Activated CD8-positive, alpha-beta memory T cell treated with anti-CD3 and anti-CD28 coated beads, Interleukin-2, amount 10 ng/mL, durations not matched to agents 7 days and 5 days (primary cell): ENCODE measurements at regions not wholly inside any gene's neighbourhood (a gene's known extent, or its start where the extent isn't known, plus 50 kb on each side); places are given as distances from the start of the nearest gene placed in this dataset.

ENCODE experiments used
- ATAC-seq: fragments of 150-1000 bp; cut with Tn5 transposase; one replicate; pipeline ENCODE4 v1.10.0; 2021; ENCODE audit warnings: moderate library complexity
- CTCF ChIA-PET: fragments of 350-600 bp; sonication (Branson Sonifier 250); formaldehyde crosslinking; loops from one replicate; lab custom pipeline; 2021; ENCODE audit warnings: antibody characterized with exemption; lab: Charles Lee
- DNase-seq: peaks from one replicate; pipeline ENCODE4 v3.0.0-alpha.2; 2020
- H3K27ac Mint-ChIP-seq: one replicate; pipeline ENCODE4 v1.8.0; 2021; ENCODE audit warnings: mild to moderate bottlenecking, mixed read lengths
- H3K27me3 Mint-ChIP-seq: one replicate; pipeline ENCODE4 v1.8.0; 2021; ENCODE audit warnings: mixed read lengths
- H3K36me3 Mint-ChIP-seq: one replicate; pipeline ENCODE4 v1.8.0; 2021; ENCODE audit warnings: mild to moderate bottlenecking, mixed read lengths
- H3K4me1 Mint-ChIP-seq: one replicate; pipeline ENCODE4 v1.8.0; 2021; ENCODE audit warnings: mixed read lengths
- H3K4me3 Mint-ChIP-seq: one replicate; pipeline ENCODE4 v1.8.0; 2021; ENCODE audit warnings: mild to moderate bottlenecking, moderate library complexity, mixed read lengths
- H3K9me3 Mint-ChIP-seq: one replicate; pipeline ENCODE4 v1.8.0; 2022; ENCODE audit warnings: low read depth, mixed read lengths

DNA sequence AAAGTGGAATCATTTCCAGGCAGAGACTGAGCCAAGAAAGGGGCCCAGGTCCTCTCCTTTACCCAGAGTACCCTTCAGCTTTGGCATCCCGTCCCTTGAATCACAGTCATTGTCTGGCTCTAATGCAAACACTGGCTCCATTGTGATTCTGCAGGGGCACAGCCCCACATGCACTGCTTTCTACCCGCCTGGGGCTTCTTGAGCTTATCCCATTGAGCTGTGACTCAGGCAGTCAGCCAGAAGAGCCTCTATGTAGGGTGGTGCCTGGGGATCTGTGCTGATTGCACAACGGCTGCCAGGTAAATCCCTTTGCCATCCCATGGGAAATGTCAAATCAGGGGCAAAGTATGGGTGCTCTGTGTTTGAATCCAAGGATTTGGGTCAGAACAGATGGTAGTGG, 88.9 kb downstream of the RASSF10 start:
- CTCF ChIA-PET: no interaction called here
- no peak for DNase-seq
- no peaks in the 10 kb centered on the region for H3K9me3 Mint-ChIP-seq
- no peaks in the 10 kb centered on the region for H3K36me3 Mint-ChIP-seq
- no peak overlapping the region for H3K4me3 Mint-ChIP-seq
- H3K27ac Mint-ChIP-seq: no peak overlapping the region
- ATAC-seq: no peak
- H3K4me1 Mint-ChIP-seq: no peaks in the 10 kb centered on the region
- peaks cover 14% of the 10 kb centered on the region for H3K27me3 Mint-ChIP-seq

DNA sequence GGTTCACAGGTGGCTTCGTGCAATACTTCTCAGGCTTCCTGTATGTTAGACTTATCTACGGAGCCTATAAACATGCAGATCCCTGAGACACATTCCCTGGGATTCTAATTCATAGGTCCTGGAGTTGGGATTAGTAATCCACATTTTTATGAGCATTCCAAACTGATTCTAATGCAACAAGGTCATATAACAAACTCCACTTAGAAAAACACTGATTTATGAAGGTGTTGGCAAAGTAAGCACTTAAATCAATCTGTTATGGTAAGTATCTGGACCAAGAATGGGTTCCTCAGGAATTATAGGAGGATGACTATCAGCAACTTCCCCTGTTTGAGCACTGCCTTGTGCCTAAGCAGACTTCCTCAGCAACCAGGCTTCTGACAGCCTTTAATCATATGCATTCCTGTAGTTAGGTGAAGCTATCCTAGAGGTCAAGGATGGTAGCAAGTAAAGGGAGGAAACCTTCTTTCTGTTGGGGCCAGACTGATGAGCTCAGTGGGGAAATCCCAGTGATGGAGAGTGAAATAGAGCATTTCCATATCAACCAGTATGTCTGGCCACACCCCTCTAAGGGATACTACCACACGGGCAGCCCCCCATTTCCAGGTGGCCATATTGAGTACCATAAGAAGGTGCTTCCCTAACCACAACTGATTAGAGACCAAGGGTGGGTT, 89.6 kb downstream of the RASSF10 start:
- H3K27ac Mint-ChIP-seq: no peak overlapping the region
- no peaks in the 10 kb centered on the region for H3K9me3 Mint-ChIP-seq
- ATAC-seq (no peak), DNase-seq (no peak)
- peaks cover 15% of the 10 kb centered on the region for H3K27me3 Mint-ChIP-seq
- no peaks in the 10 kb centered on the region for H3K4me1 Mint-ChIP-seq
- CTCF ChIA-PET: no interaction called here
- no peaks in the 10 kb centered on the region for H3K36me3 Mint-ChIP-seq
- no peak overlapping the region for H3K4me3 Mint-ChIP-seq

DNA sequence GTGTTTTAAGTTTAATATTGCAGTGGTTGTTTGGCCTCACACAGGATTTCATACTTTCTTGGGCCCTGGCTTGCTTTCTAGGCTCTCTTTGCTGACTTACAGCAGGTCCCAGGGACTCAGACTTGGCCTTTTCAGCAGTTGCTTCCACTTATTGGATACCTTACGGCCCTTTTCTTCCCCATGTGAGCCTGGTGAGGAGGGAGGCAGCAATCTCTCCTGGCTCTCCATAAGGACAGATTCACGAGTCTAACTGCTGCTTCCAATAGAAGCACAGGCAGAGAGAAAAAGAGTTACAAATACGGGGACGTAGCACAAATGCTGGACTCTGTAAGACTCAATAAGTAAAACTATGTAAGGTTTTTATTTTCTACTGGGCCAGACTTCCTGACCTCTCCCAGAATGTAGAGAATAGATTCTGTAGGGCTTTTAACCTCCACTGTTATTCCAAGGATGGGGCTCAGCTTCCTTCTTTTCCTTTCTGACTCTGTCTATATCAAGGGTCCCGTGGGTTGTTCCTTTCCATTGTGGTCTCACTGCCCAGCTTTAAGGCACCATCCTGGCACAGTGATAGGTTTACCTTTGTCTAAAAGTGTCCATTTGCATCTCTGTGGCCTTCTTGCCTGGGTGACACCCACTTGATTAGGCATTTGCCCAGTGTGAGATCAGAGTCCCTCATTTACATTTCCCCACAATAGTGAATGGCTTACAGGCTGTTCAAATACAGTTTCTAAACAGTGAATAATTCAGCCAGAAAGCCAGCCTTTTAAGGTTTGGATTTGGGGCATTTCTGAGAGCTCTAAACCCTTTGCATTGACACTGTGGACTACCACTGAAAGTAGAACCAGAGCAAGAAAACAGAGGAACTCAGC, 92.8 kb downstream of the RASSF10 start:
- Mint-ChIP-seq H3K27ac (no peak overlapping the region), H3K9me3 (no peaks in the 10 kb centered on the region), H3K27me3 (peaks cover 26% of the 10 kb centered on the region), H3K4me1 (no peaks in the 10 kb centered on the region), H3K36me3 (no peaks in the 10 kb centered on the region), H3K4me3 (no peak overlapping the region)
- ATAC-seq (no peak), DNase-seq (no peak)
- CTCF ChIA-PET: no interaction called here

DNA sequence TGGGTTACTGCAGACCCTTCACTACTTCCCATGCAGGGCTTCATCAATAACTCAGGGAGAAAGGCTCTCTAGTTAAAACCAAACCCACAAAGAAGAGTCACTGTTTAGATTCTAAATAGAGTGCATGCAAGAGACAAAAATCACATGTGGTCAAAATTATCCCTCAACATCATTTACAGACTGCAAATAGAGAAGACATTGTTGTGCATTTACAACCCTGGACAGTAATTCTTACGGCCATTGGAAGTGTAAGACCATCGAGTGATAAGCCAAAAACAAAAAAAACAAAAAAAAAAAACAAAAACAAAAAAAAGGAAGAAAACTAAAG, 93.4 kb downstream of the RASSF10 start:
- H3K4me3 Mint-ChIP-seq: no peak overlapping the region
- CTCF ChIA-PET: no interaction called here

DNA sequence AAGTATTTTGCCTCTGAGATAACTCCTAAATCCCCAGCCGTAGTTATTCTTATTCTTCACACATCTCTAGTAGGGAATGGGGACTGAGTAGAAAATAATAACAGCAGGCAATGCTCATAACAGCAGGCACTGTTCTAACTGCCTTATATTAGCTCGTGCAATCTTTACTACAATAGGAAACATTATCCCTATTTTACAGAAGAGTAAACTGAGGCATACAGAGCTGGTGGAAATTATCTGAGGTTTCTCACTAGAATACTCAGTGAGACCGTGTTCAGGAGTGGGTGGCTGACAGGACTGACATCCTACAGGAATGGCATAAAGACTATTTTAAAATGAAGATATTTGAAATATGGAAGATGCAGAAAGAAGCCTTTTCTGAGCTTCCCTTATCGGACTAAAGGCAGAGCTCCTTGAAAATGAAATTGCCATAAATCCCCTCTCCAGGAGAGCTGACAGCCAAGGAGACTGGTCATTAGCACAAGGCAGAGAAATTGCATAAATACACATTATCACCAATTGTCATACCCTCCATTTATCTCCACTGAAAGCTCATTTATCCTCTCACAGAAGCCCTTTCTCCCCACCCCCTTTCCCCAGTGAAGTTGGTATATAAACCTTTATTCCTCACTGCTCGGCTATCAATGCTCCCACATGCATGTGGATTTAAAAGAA, 93.9 kb downstream of the RASSF10 start:
- H3K27ac Mint-ChIP-seq: no peak overlapping the region
- H3K9me3 Mint-ChIP-seq: no peaks in the 10 kb centered on the region
- no peak overlapping the region for H3K4me3 Mint-ChIP-seq
- H3K36me3 Mint-ChIP-seq: no peaks in the 10 kb centered on the region
- ATAC-seq (no peak), DNase-seq (no peak)
- no peaks in the 10 kb centered on the region for H3K4me1 Mint-ChIP-seq
- peaks cover 23% of the 10 kb centered on the region for H3K27me3 Mint-ChIP-seq
- CTCF ChIA-PET: no interaction called here

More for the DNA sequence above, 93.4 kb downstream of the RASSF10 start:
- H3K27me3 Mint-ChIP-seq: peaks cover 24% of the 10 kb centered on the region
- H3K36me3 Mint-ChIP-seq: no peaks in the 10 kb centered on the region
- no peaks in the 10 kb centered on the region for H3K4me1 Mint-ChIP-seq
- DNase-seq: no peak
- H3K27ac Mint-ChIP-seq: no peak overlapping the region
- no peaks in the 10 kb centered on the region for H3K9me3 Mint-ChIP-seq
- ATAC-seq: no peak

DNA sequence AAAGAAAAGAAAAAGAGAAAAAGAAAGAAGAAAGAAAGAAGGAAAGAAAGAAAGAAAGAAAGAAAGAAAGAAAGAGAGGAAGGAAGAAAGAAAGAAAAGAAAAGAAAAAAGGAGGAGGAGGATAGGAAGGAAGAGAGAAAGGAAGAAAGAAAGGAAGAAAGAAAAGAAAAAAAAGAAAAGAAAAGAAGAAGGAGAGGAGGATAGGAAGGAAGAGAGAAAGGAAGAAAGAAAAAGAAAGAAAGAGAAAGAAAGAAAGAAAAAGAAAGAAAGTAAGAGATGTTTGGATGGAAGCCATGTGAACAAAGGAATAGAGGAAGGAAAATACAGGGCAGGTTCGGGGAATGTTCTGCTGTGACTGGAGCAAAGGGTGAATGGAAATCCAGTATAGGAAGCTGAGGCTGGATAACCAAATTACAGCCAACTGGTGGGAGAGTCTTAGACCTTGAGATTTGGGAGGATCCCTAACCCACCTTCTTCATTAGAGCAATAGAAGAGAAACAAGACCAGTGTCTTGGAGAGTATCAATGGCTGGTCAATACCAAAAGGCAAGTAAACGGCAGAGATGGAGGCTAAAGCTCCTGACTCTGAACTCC, 94.9 kb downstream of the RASSF10 start:
- Mint-ChIP-seq H3K27me3 (peaks cover 30% of the 10 kb centered on the region), H3K27ac (no peak overlapping the region), H3K4me3 (no peak overlapping the region), H3K4me1 (no peaks in the 10 kb centered on the region), H3K9me3 (peaks cover 4% of the 10 kb centered on the region), H3K36me3 (peaks cover 1% of the 10 kb centered on the region)
- ATAC-seq: no peak
- CTCF ChIA-PET: no interaction called here
- DNase-seq: no peak

DNA sequence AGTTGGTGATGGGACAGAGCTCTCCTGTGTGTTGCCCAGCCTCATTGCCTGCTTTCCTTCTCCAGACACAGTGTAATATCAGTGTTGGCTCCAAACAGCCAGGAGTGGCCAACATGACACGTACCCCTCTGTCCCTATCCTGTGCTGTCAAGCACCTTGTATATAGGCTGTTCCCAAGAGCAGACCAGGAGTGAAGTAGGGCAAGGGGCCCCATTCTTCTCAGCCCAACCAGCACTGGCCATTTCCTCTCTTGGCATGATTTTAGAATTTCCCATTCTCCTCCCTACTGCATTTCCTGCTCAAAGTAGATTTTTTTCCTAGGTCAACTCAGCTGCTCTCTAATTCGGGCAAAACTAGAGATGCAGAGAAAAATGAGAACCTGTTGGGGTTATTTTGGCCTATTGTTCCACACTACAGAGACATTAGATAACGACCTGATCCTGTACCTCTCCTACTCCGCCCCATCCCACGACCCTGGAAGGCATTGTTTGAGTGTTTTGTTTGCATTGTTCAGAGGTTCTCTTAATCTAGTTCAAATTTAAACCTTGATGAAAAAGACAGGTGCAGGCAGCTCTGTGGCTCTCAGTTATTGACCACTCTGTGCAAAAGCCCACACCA, 95.6 kb downstream of the RASSF10 start:
- DNase-seq (no peak), ATAC-seq (no peak)
- peaks cover 31% of the 10 kb centered on the region for H3K27me3 Mint-ChIP-seq
- peaks cover 4% of the 10 kb centered on the region for H3K9me3 Mint-ChIP-seq
- H3K4me3 Mint-ChIP-seq: no peak overlapping the region
- no peaks in the 10 kb centered on the region for H3K4me1 Mint-ChIP-seq
- no peak overlapping the region for H3K27ac Mint-ChIP-seq
- CTCF ChIA-PET: no interaction called here
- peaks cover 1% of the 10 kb centered on the region for H3K36me3 Mint-ChIP-seq

DNA sequence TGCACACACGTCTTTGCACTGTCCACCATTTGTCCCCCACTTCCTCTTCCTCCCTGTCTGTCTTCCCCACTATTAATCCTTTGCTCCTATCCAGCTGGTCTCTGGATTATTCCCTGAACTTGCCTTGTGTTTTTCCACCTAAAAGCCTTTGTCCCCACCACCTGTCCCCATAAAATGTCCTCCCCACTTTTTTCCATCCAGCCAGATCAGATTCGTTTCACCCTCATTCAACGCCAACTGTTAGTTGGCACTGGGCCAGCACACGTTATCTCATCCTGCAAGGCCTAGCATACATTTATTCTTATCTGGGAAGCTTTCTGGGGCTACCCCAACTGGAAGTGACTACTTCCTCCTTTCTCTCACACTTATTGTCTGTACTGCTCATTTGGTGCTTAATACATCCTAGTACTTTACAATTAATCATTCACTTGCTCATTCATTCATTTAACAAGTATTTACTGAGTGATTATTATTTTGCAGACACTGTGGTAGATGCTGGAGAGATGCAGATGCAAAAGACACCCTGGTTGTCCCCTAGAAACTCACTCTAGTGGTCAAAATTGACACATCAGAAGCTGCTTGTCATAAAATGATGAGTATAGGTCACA, 96.2 kb downstream of the RASSF10 start:
- Mint-ChIP-seq H3K4me3 (no peak overlapping the region), H3K4me1 (no peaks in the 10 kb centered on the region), H3K36me3 (peaks cover 1% of the 10 kb centered on the region), H3K9me3 (peaks cover 4% of the 10 kb centered on the region), H3K27ac (no peak overlapping the region), H3K27me3 (peaks cover 31% of the 10 kb centered on the region)
- ATAC-seq (no peak), DNase-seq (no peak)
- CTCF ChIA-PET: no interaction called here

DNA sequence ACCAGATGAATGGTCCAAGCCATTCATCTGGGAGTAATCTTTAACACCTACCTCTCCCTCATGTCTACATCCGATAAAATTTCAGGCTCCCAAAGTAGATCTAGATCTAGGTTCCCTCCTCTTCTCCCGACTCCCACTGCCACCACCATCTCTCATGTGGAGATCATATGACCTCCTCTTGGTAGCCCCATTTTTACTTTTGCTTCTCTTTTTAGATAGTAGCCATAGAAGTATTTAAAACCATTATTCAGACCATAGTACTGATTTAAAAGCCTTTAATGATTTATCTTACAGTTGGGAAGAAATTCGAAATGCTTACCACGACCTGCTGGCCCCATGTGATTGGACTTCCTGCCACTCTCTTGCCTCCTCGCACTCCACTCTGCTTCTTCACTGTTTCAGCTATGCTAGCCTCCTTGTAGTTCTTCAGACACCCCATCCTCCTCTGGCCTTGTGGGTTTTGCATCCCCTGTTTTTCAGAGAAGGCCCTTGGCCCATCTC, 98.5 kb downstream of the RASSF10 start:
- ATAC-seq: no peak
- CTCF ChIA-PET: no interaction called here

DNA sequence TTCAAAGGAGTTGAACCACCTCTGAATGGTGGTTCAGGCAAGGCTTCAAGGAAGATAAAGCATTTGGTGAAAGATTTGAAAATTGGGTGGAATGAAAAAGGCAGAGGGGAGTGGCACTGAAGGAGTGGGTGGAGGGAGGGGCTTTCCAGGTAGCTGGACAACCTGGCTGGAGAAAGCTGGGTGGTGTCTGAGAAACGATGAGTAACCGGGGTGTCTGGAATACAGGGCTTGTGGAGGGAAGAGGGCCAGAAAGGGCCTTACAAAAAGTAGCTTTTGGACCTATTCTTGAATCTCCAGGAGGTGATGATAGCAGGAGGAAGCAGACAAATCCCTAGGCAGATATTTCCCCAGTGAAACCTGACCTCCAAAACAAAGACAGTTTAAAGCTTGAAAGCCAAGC, 99.3 kb downstream of the RASSF10 start:
- ATAC-seq (no peak), DNase-seq (no peak)
- peaks cover 4% of the 10 kb centered on the region for H3K9me3 Mint-ChIP-seq
- H3K4me1 Mint-ChIP-seq: peaks cover 16% of the 10 kb centered on the region
- peaks cover 28% of the 10 kb centered on the region for H3K27me3 Mint-ChIP-seq
- CTCF ChIA-PET: no interaction called here
- peaks cover 1% of the 10 kb centered on the region for H3K36me3 Mint-ChIP-seq
- H3K4me3 Mint-ChIP-seq: no peak overlapping the region
- no peak overlapping the region for H3K27ac Mint-ChIP-seq

More for the DNA sequence above, 98.5 kb downstream of the RASSF10 start:
- no peak for DNase-seq
- H3K27ac Mint-ChIP-seq: no peak overlapping the region
- H3K4me3 Mint-ChIP-seq: no peak overlapping the region
- peaks cover 33% of the 10 kb centered on the region for H3K27me3 Mint-ChIP-seq
- peaks cover 1% of the 10 kb centered on the region for H3K36me3 Mint-ChIP-seq
- H3K9me3 Mint-ChIP-seq: peaks cover 4% of the 10 kb centered on the region
- peaks cover 12% of the 10 kb centered on the region for H3K4me1 Mint-ChIP-seq

DNA sequence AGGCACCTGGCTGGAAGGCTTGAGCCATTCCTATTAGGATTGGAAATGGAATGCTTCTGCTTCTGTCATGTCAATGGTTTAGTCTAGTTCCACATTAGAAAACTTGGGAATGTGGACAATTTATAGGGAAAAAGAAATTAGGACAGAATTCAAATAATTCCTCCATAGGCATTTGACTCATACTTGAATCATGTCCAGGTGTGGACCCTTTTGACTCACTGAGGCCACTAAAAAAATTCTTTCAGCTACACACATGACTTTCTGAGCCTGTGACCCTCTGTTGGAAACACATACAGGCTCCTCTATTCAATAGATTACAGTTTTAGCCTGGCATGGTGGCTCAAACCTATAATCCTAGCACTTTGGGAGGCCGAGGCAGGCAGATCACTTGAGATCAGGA, 100.5 kb downstream of the RASSF10 start:
- no peak overlapping the region for H3K4me3 Mint-ChIP-seq
- CTCF ChIA-PET: no interaction called here
- H3K9me3 Mint-ChIP-seq: peaks cover 4% of the 10 kb centered on the region
- H3K36me3 Mint-ChIP-seq: peaks cover 1% of the 10 kb centered on the region
- ATAC-seq (no peak), DNase-seq (no peak)
- H3K27me3 Mint-ChIP-seq: peaks cover 28% of the 10 kb centered on the region
- H3K27ac Mint-ChIP-seq: no peak overlapping the region
- H3K4me1 Mint-ChIP-seq: peaks cover 16% of the 10 kb centered on the region

DNA sequence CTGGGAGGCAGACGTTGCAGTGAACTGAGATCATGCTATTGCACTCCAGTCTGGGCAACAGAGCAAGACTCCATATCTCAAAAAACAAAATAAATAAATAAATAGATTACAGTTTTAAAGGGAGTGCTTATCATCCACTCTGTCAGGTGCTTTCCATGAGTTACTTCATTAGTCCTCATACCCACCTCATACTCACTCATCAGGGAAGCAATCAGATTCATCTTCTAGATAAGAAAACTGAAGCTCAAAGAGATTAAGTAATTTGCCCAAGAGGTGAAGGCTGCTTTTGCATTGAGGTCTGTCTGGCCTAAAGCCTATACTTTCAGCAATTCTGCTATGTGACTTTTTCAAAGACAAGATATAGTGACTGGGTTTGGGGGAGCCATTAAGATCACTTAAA, 101.0 kb downstream of the RASSF10 start:
- Mint-ChIP-seq H3K4me1 (peaks cover 16% of the 10 kb centered on the region), H3K27ac (no peak overlapping the region), H3K9me3 (peaks cover 4% of the 10 kb centered on the region), H3K27me3 (peaks cover 25% of the 10 kb centered on the region), H3K36me3 (peaks cover 1% of the 10 kb centered on the region), H3K4me3 (no peak overlapping the region)
- no peak for DNase-seq
- ATAC-seq: no peak
- CTCF ChIA-PET: no interaction called here
